ENCODE measurements at regions not wholly inside any gene's neighbourhood (a gene's known extent, or its start where the extent isn't known, plus 50 kb on each side); places are given as distances from the start of the nearest gene placed in this dataset.

DNA sequence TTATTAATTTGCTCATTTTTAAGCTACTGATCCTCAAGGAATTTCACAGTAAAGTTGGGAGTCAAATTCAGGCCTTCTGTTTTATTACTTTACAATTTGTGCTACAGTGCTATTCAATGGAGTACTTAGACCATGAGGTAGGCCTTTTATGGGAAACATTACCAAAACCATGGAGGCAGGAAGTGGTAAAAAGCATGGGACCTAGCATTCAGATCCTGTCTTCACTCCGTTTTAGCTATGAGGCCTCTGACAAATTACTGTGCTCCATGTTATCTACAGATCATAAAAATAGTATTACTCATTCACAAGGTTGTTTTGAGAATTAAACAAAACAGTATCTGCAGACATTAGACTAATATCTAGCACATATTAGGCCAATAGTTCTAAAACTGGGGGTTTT is 140.6 kb upstream of the SLITRK3 start:
- Mint-ChIP-seq H3K27me3 (ENCODE audit: insufficient read depth) (no peaks in the 10 kb centered on the region), H3K4me1 (no peaks in the 10 kb centered on the region), H3K36me3 (ENCODE audit: low read depth) (no peaks in the 10 kb centered on the region), H3K27ac (no peak overlapping the region), H3K9me3 (no peaks in the 10 kb centered on the region), H3K4me3 (no peak overlapping the region)
- Histone ChIP-seq H3K9me3 (ENCODE audit: control insufficient read depth, low read length) (no peaks in the 10 kb centered on the region), H3K36me3 (ENCODE audit: control insufficient read depth, insufficient read depth, low read length) (no peaks in the 10 kb centered on the region), H3K4me1 (ENCODE audit: control insufficient read depth, insufficient read depth, low read length) (no peaks in the 10 kb centered on the region), H3K4me3 (ENCODE audit: low read length) (no peak overlapping the region), H3K27ac (ENCODE audit: low read depth, low read length) (no peak overlapping the region), H3K27me3 (ENCODE audit: control insufficient read depth, insufficient read depth, low read length, poor library complexity, severe bottlenecking) (no peaks in the 10 kb centered on the region), H3K9ac (ENCODE audit: extremely low read depth, low read length, poor library complexity, severe bottlenecking) (no peak overlapping the region)
- WGBS, 2 experiments (ENCODE audit: insufficient coverage in 1 of 2, insufficient read length in 1 of 2), result 85 to 100% methylated on average over 1 of the region's 1 CpG
- no peak for DNase-seq
- TF ChIP-seq, protein P1, sequence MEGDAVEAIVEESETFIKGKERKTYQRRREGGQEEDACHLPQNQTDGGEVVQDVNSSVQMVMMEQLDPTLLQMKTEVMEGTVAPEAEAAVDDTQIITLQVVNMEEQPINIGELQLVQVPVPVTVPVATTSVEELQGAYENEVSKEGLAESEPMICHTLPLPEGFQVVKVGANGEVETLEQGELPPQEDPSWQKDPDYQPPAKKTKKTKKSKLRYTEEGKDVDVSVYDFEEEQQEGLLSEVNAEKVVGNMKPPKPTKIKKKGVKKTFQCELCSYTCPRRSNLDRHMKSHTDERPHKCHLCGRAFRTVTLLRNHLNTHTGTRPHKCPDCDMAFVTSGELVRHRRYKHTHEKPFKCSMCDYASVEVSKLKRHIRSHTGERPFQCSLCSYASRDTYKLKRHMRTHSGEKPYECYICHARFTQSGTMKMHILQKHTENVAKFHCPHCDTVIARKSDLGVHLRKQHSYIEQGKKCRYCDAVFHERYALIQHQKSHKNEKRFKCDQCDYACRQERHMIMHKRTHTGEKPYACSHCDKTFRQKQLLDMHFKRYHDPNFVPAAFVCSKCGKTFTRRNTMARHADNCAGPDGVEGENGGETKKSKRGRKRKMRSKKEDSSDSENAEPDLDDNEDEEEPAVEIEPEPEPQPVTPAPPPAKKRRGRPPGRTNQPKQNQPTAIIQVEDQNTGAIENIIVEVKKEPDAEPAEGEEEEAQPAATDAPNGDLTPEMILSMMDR (conservative IDR thresholded peaks at IDR 0.05), result no peak
